WTC11 (cell line): ENCODE measurements at regions not wholly inside any gene's neighbourhood (a gene's known extent, or its start where the extent isn't known, plus 50 kb on each side); places are given as distances from the start of the nearest gene placed in this dataset.

ENCODE experiments used
- ATAC-seq: fragments of 200-7000 bp; cut with Tn5 transposase; 2 replicates; pipeline ENCODE4 v1.10.0; 2021; ENCODE audit warnings: mild to moderate bottlenecking, moderate library complexity
- CTCF ChIA-PET: fragments of 300-600 bp; sonication (Branson Sonifier 250); formaldehyde crosslinking; loops from one replicate; lab custom pipeline; 2021; ENCODE audit warnings: antibody characterized with exemption; lab: Charles Lee
- POLR2A ChIA-PET: fragments of 350-600 bp; sonication (Branson Sonifier 250); formaldehyde crosslinking; loops from one replicate; lab custom pipeline; 2021; ENCODE audit warnings: antibody characterized with exemption; lab: Charles Lee
- DNase-seq: peaks from one replicate; pipeline ENCODE4 v3.0.0; 2021; ENCODE audit warnings: low spot score
- H3K27ac Mint-ChIP-seq: 2 replicates; pipeline ENCODE4 v1.8.0; 2021; ENCODE audit warnings: mixed read lengths
- H3K27me3 Mint-ChIP-seq: 2 replicates; pipeline ENCODE4 v1.8.0; 2021; ENCODE audit warnings: low read depth, mild to moderate bottlenecking, moderate library complexity, mixed read lengths
- H3K36me3 Mint-ChIP-seq: 2 replicates; pipeline ENCODE4 v1.8.0; 2021; ENCODE audit warnings: mixed read lengths
- H3K4me1 Mint-ChIP-seq: 2 replicates; pipeline ENCODE4 v1.8.0; 2022; ENCODE audit warnings: mixed read lengths
- H3K4me3 Mint-ChIP-seq: 2 replicates; pipeline ENCODE4 v1.8.0; 2021; ENCODE audit warnings: mild to moderate bottlenecking, moderate library complexity, mixed read lengths
- H3K9me3 Mint-ChIP-seq: 2 replicates; pipeline ENCODE4 v1.8.0; 2021; ENCODE audit warnings: mixed read lengths
- ATF1 ChIP-seq: sonication (generic); formaldehyde crosslinking; IDR thresholded peaks from 2 replicates; pipeline ENCODE4 v1.8.1; 2023; ENCODE audit warnings: mild to moderate bottlenecking, moderate library complexity, missing genetic modification reagents
- CREB1 ChIP-seq: sonication (generic); formaldehyde crosslinking; IDR thresholded peaks from 2 replicates; pipeline ENCODE4 v1.8.0; 2023; ENCODE audit warnings: mild to moderate bottlenecking, missing genetic modification reagents
- EMX1 ChIP-seq: fragments of 250-450 bp; sonication (Bioruptor Pico); IDR thresholded peaks from 2 replicates; pipeline ENCODE4 v1.8.0; 2021; ENCODE audit warnings: mild to moderate bottlenecking
- FOXJ3 ChIP-seq: sonication (generic); formaldehyde crosslinking; IDR thresholded peaks from 2 replicates; pipeline ENCODE4 v1.9.0; 2021; ENCODE audit warnings: missing genetic modification reagents, mild to moderate bottlenecking, borderline replicate concordance
- JUN ChIP-seq: sonication (generic); formaldehyde crosslinking; IDR thresholded peaks from 2 replicates; pipeline ENCODE4 v1.8.0; 2023; ENCODE audit warnings: mild to moderate bottlenecking, missing genetic modification reagents
- MXD4 ChIP-seq: fragments of 250-450 bp; sonication (Bioruptor Pico); IDR thresholded peaks from 2 replicates; pipeline ENCODE4 v1.8.0; 2021; ENCODE audit warnings: mild to moderate bottlenecking, moderate library complexity, borderline replicate concordance
- NFATC4 ChIP-seq: fragments of 250-450 bp; sonication (Bioruptor Pico); IDR thresholded peaks from 2 replicates; pipeline ENCODE4 v1.9.0; 2021; ENCODE audit warnings: mild to moderate bottlenecking
- SMAD3 ChIP-seq: sonication (generic); formaldehyde crosslinking; IDR thresholded peaks from 2 replicates; pipeline ENCODE4 v1.8.0; 2022; ENCODE audit warnings: missing genetic modification reagents, mild to moderate bottlenecking, borderline replicate concordance
- ZNF138 ChIP-seq: sonication (generic); formaldehyde crosslinking; conservative IDR thresholded peaks from 2 replicates; pipeline ENCODE4 v1.8.1; 2022; ENCODE audit warnings: mild to moderate bottlenecking, moderate library complexity, missing genetic modification reagents
- ZNF263 ChIP-seq: sonication (generic); formaldehyde crosslinking; IDR thresholded peaks from 2 replicates; pipeline ENCODE4 v1.8.1; 2022; ENCODE audit warnings: low read depth, mild to moderate bottlenecking, moderate library complexity, missing genetic modification reagents
- ZNF416 ChIP-seq: fragments of 250-450 bp; sonication (Bioruptor Pico); IDR thresholded peaks from 2 replicates; pipeline ENCODE4 v1.9.0; 2021; ENCODE audit warnings: mild to moderate bottlenecking, inconsistent platforms
- ZNF423 ChIP-seq: fragments of 250-450 bp; sonication (Bioruptor Pico); IDR thresholded peaks from 2 replicates; pipeline ENCODE4 v2.1.2; 2022; ENCODE audit warnings: mild to moderate bottlenecking, moderate library complexity
- TF ChIP-seq, protein P1 (sequence below): sonication (generic); formaldehyde crosslinking; IDR thresholded peaks from 2 replicates; pipeline ENCODE4 v1.8.1; 2022; ENCODE audit warnings: low read depth, mild to moderate bottlenecking, moderate library complexity, missing genetic modification reagents, borderline replicate concordance
- TF ChIP-seq, protein P2 (sequence below): fragments of 250-450 bp; sonication (Bioruptor Pico); conservative IDR thresholded peaks from 2 replicates; pipeline ENCODE4 v1.9.0; 2021; ENCODE audit warnings: mild to moderate bottlenecking
- TF ChIP-seq, protein P3 (sequence below): sonication (generic); formaldehyde crosslinking; IDR thresholded peaks from 2 replicates; pipeline ENCODE4 v1.8.1; 2022; ENCODE audit warnings: missing genetic modification reagents, borderline replicate concordance
- TF ChIP-seq, protein P4 (sequence below): sonication (generic); formaldehyde crosslinking; conservative IDR thresholded peaks from 2 replicates; pipeline ENCODE4 v1.8.1; 2022; ENCODE audit warnings: mild to moderate bottlenecking, missing genetic modification reagents
- TF ChIP-seq, protein P5 (sequence below): fragments of 250-450 bp; sonication (Bioruptor Pico); IDR thresholded peaks from 2 replicates; pipeline ENCODE4 v1.9.0; 2021; ENCODE audit warnings: mild to moderate bottlenecking, borderline replicate concordance
- TF ChIP-seq, protein P6 (sequence below): sonication (generic); formaldehyde crosslinking; IDR thresholded peaks from 2 replicates; pipeline ENCODE4 v1.8.1; 2023; ENCODE audit warnings: mild to moderate bottlenecking, missing genetic modification reagents, moderate library complexity

DNA sequence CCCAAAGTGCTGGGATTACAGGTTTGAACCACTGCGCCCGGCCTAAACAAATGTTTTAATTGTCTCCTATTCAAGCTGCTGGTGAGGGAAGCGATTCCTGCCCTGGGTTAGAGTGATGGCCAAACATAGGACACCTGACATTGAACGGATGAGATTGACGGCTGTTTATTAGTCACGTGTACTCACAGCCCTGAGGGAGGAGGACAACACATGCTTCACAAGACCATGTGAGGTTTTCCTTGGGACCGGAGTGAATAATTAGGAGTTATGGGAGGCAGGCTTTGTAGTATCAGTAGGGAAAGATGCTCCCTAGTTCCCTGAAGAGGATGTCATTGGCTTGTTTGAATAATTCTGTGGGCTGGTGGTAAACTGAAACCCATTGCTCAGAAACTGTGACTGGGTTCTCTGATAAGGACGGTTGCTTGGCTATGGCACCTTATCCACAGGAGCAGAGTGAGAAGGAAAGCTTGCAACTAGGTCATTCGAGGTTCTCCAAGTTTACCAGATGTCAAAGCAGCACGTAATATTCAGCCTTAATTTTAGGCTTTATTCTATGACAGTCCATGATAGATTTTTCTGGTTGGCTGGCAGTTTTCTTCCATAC is 245.8 kb downstream of the PLA2G4A start:
- Mint-ChIP-seq H3K27ac (no peak overlapping the region), H3K36me3 (peaks cover 7% of the 10 kb centered on the region; the same call in 1 of the 2 replicates)
- DNase-seq = no peak
- TF ChIP-seq CREB1 (CRISPR knock-in tag) (no peak), ZNF423 (CRISPR knock-in tag) (no peak), ZNF138 (no peak), MXD4 (CRISPR knock-in tag) (no peak), EMX1 (CRISPR knock-in tag) (no peak), FOXJ3 (CRISPR knock-in tag) (no peak), ZNF416 (no peak), SMAD3 (CRISPR knock-in tag) (no peak), ATF1 (no peak), ZNF263 (CRISPR knock-in tag) (no peak), JUN (CRISPR knock-in tag) (no peak), NFATC4 (CRISPR knock-in tag) (no peak)
- TF ChIP-seq, protein P1, sequence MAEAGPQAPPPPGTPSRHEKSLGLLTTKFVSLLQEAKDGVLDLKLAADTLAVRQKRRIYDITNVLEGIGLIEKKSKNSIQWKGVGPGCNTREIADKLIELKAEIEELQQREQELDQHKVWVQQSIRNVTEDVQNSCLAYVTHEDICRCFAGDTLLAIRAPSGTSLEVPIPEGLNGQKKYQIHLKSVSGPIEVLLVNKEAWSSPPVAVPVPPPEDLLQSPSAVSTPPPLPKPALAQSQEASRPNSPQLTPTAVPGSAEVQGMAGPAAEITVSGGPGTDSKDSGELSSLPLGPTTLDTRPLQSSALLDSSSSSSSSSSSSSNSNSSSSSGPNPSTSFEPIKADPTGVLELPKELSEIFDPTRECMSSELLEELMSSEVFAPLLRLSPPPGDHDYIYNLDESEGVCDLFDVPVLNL (CRISPR knock-in tag) = no peak
- TF ChIP-seq, protein P2, sequence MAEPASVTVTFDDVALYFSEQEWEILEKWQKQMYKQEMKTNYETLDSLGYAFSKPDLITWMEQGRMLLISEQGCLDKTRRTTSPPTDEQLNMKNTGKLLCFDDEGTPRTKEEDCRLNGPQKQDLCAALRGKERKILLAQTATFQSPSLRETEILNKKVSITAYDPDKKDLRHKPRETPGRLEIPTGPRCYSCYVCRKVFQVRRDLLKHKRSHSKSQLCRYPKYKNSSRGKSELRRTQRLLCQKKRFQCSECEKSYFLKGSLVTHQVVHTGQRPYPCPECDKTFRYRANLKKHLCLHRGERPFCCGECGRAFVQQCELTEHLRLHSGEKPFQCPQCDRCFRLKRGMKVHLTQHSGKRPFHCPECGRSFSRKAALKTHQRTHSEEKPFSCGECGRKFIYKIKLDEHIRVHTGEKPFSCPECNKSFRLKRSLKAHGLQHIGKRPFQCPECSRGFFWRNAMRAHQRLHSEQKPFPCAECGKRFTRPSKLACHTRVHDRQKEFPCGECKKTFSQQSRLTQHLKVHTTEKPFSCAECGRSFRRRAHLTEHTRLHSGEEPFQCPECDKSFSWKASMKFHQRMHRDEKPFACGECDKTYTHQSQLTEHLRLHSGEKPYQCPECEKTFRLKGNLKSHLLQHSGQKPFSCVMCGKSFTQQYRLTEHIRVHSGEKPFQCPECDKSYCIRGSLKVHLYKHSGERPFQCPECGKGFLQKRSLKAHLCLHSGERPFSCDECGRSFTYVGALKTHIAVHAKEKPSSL (CRISPR knock-in tag) = no peak
- TF ChIP-seq, protein P3, sequence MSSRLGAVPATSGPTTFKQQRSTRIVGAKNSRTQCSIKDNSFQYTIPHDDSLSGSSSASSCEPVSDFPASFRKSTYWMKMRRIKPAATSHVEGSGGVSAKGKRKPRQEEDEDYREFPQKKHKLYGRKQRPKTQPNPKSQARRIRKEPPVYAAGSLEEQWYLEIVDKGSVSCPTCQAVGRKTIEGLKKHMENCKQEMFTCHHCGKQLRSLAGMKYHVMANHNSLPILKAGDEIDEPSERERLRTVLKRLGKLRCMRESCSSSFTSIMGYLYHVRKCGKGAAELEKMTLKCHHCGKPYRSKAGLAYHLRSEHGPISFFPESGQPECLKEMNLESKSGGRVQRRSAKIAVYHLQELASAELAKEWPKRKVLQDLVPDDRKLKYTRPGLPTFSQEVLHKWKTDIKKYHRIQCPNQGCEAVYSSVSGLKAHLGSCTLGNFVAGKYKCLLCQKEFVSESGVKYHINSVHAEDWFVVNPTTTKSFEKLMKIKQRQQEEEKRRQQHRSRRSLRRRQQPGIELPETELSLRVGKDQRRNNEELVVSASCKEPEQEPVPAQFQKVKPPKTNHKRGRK (CRISPR knock-in tag) = no peak
- TF ChIP-seq, protein P4, sequence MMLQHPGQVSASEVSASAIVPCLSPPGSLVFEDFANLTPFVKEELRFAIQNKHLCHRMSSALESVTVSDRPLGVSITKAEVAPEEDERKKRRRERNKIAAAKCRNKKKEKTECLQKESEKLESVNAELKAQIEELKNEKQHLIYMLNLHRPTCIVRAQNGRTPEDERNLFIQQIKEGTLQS (CRISPR knock-in tag) = no peak
- TF ChIP-seq, protein P5, sequence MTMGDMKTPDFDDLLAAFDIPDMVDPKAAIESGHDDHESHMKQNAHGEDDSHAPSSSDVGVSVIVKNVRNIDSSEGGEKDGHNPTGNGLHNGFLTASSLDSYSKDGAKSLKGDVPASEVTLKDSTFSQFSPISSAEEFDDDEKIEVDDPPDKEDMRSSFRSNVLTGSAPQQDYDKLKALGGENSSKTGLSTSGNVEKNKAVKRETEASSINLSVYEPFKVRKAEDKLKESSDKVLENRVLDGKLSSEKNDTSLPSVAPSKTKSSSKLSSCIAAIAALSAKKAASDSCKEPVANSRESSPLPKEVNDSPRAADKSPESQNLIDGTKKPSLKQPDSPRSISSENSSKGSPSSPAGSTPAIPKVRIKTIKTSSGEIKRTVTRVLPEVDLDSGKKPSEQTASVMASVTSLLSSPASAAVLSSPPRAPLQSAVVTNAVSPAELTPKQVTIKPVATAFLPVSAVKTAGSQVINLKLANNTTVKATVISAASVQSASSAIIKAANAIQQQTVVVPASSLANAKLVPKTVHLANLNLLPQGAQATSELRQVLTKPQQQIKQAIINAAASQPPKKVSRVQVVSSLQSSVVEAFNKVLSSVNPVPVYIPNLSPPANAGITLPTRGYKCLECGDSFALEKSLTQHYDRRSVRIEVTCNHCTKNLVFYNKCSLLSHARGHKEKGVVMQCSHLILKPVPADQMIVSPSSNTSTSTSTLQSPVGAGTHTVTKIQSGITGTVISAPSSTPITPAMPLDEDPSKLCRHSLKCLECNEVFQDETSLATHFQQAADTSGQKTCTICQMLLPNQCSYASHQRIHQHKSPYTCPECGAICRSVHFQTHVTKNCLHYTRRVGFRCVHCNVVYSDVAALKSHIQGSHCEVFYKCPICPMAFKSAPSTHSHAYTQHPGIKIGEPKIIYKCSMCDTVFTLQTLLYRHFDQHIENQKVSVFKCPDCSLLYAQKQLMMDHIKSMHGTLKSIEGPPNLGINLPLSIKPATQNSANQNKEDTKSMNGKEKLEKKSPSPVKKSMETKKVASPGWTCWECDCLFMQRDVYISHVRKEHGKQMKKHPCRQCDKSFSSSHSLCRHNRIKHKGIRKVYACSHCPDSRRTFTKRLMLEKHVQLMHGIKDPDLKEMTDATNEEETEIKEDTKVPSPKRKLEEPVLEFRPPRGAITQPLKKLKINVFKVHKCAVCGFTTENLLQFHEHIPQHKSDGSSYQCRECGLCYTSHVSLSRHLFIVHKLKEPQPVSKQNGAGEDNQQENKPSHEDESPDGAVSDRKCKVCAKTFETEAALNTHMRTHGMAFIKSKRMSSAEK (CRISPR knock-in tag) = no peak
- TF ChIP-seq, protein P6, sequence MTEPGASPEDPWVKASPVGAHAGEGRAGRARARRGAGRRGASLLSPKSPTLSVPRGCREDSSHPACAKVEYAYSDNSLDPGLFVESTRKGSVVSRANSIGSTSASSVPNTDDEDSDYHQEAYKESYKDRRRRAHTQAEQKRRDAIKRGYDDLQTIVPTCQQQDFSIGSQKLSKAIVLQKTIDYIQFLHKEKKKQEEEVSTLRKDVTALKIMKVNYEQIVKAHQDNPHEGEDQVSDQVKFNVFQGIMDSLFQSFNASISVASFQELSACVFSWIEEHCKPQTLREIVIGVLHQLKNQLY (CRISPR knock-in tag) = no peak
- TF ChIP-seq, all 79 proteins: peak for 0
- H3K4me1 Mint-ChIP-seq = peaks cover 10% of the 10 kb centered on the region
- no peaks in the 10 kb centered on the region for H3K27me3 Mint-ChIP-seq
- H3K9me3 Mint-ChIP-seq = peaks cover 17% of the 10 kb centered on the region
- CTCF ChIA-PET = no interaction called here
- no peak for ATAC-seq
- POLR2A ChIA-PET = no interaction called here
- H3K4me3 Mint-ChIP-seq = no peak overlapping the region
